ENCODE measurements at regions not wholly inside any gene's neighbourhood (a gene's known extent, or its start where the extent isn't known, plus 50 kb on each side); places are given as distances from the start of the nearest gene placed in this dataset.

DNA sequence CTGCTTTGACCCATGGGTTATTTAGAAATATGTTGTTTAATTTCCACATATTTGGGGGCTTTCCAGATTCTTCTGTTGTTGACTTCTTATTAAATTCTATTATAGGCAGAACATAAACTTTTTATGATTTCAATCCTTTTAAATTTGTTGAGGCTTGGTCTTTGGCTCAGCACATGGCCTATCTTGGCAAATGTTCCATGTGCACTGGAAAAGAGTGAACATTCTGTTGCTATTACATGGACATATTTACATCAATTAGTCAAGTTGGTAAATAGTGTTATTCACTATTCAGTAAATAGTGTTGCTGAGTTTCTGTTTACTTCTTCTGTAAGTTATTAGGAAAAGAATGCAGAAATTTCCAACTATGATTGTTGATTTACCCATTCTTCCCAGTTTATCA, 75.4 kb downstream of the ETS2 start:
- no peak for ATAC-seq
- Histone ChIP-seq H3K4me1 (peaks cover 0 to 4% (median 0%) of the 10 kb centered on the region in 9 donors), H3K4me3 (no peak overlapping the region), H3K36me3 (no peaks in the 10 kb centered on the region), H3K27ac (no peak overlapping the region), H3K9me3 (peaks cover 0 to 49% (median 20%) of the 10 kb centered on the region in 11 donors), H3K27me3 (no peaks in the 10 kb centered on the region)
- TF ChIP-seq, protein P1, sequence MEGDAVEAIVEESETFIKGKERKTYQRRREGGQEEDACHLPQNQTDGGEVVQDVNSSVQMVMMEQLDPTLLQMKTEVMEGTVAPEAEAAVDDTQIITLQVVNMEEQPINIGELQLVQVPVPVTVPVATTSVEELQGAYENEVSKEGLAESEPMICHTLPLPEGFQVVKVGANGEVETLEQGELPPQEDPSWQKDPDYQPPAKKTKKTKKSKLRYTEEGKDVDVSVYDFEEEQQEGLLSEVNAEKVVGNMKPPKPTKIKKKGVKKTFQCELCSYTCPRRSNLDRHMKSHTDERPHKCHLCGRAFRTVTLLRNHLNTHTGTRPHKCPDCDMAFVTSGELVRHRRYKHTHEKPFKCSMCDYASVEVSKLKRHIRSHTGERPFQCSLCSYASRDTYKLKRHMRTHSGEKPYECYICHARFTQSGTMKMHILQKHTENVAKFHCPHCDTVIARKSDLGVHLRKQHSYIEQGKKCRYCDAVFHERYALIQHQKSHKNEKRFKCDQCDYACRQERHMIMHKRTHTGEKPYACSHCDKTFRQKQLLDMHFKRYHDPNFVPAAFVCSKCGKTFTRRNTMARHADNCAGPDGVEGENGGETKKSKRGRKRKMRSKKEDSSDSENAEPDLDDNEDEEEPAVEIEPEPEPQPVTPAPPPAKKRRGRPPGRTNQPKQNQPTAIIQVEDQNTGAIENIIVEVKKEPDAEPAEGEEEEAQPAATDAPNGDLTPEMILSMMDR (IDR thresholded peaks at IDR 0.05): no peak
- intact Hi-C loops (cut with DNase I): no loop called here
- DNase-seq: no peak

DNA sequence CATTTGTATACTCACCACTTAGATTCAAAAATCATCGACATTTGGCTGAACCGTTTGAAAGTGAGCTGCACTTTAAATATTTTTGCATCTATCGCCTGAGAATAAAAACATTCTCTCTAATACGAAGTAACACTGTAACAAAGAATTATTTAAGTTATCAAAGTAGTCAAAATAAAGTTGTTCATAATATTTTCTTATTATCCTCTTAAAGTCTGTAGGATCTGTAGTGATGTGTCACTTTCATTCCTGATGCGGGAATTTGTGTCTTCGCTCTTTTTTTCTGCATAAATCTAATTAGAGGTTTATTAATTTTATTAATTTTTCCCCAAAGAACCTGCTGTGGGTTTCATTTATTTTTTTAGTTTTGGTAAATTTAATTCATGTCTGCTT, 74.8 kb downstream of the ETS2 start:
- Histone ChIP-seq H3K36me3 (no peaks in the 10 kb centered on the region), H3K27ac (no peak overlapping the region), H3K9me3 (peaks cover 0 to 44% (median 20%) of the 10 kb centered on the region in 11 donors), H3K4me1 (peaks cover 0 to 4% (median 0%) of the 10 kb centered on the region in 9 donors), H3K27me3 (no peaks in the 10 kb centered on the region), H3K4me3 (no peak overlapping the region)
- DNase-seq (no peak), ATAC-seq (no peak)
- WGBS, 2 donors: 95 to 97% methylated on average over 6 of the region's 6 CpGs
- intact Hi-C loops (cut with DNase I): no loop called here
- TF ChIP-seq, protein P1 (IDR thresholded peaks at IDR 0.05): no peak

DNA sequence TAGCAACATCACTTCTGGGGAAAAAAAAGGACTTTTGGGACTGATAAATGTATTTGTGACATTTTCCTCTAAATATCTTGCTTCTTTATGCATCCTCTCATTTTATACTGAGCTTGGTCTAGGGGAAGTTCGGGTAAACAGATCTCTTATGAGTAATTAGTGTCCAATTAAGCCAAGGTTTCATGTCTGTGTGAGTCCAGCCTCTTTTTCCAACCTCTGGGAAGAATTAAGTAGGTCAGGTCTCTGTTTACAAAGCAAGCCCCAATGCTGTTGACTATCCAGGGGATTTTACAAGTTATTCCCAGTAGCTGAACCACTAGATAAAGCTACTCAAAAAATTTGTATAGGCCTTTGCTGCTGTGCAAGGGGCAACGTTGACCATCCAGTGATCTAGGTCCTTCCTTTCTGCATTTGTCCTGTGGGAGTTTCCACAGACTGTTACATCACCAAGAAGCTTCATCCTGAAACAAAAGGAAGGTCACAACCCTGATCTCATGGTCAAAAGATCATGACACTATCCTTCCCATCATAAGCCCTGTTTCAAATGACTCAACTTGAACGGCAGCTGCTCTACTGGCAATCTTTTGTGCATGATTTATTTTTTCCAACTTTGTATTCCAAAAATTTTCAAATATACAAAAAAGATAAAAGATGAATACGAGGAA, 74.3 kb downstream of the ETS2 start:
- TF ChIP-seq, protein P1 (IDR thresholded peaks at IDR 0.05): no peak
- no peak for ATAC-seq
- Histone ChIP-seq H3K9me3 (peaks cover 0 to 44% (median 20%) of the 10 kb centered on the region in 11 donors), H3K36me3 (no peaks in the 10 kb centered on the region), H3K27ac (no peak overlapping the region), H3K4me1 (peaks cover 0 to 4% (median 0%) of the 10 kb centered on the region in 9 donors), H3K27me3 (no peaks in the 10 kb centered on the region), H3K4me3 (no peak overlapping the region)
- intact Hi-C loops (cut with DNase I): no loop called here
- 73% methylated on average over 4 of the region's 4 CpGs for WGBS, 2 donors
- no peak for DNase-seq

DNA sequence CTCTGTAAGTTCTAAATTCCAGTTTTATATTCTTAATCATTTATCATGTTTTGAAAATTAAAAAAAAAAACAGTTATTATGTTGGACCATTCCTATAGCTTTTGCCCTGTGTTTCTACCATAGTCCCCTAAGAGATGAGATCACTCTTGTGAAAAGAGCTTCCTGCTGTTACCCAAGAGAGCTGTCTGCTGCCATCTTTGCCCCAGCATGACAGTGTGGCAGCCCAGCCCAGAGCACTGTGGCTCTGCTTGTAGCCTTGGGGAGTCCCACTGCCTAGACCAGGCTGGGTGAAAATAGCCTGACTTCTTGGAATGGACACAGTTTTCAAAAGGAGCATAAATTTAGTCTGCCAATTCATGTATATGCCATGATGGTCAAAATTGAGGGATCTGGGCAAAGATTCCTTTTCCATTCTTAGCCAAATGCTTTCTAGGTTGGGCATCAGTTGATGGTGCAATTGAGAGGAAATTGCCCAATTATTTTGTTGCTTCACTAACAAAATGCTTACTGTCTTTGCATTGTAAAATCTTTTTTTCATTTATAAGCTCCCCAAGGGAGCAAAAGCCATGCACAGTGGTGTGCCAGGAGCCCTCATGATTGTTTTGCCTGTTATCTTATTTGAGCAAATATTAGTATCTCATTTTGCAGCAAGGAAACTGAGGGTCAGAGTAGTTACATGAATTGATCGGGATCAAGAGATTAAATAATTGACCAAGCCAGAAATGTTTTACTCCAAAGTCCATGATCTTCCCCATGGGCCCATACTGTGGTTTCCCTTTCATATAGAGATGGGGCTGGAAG, 72.8 kb downstream of the ETS2 start:
- no peak overlapping the region for H3K4me3 ChIP-seq
- H3K36me3 ChIP-seq: no peaks in the 10 kb centered on the region
- no peak for ATAC-seq
- TF ChIP-seq, protein P1 (IDR thresholded peaks at IDR 0.05): no peak
- 94 to 95% methylated on average over 1 of the region's 1 CpG for WGBS, 2 donors
- peaks cover 0 to 4% (median 0%) of the 10 kb centered on the region in 9 donors for H3K4me1 ChIP-seq
- peaks cover 0 to 41% (median 20%) of the 10 kb centered on the region in 11 donors for H3K9me3 ChIP-seq
- H3K27ac ChIP-seq: no peak overlapping the region
- no peak for DNase-seq
- no peaks in the 10 kb centered on the region for H3K27me3 ChIP-seq
- intact Hi-C loops (cut with DNase I): no loop called here
